NCI-H1436 (cell line): ENCODE measurements at regions not wholly inside any gene's neighbourhood (a gene's known extent, or its start where the extent isn't known, plus 50 kb on each side); places are given as distances from the start of the nearest gene placed in this dataset.
"Not testable (repeated sequence)": the region's sequence is repeated elsewhere in the genome, so short reads cannot be mapped to it uniquely, and the experiment has no call there.

Experiments
- DNase-seq: peaks from one replicate; lab custom pipeline; 2025; lab: John Stamatoyannopoulos, UW

DNA sequence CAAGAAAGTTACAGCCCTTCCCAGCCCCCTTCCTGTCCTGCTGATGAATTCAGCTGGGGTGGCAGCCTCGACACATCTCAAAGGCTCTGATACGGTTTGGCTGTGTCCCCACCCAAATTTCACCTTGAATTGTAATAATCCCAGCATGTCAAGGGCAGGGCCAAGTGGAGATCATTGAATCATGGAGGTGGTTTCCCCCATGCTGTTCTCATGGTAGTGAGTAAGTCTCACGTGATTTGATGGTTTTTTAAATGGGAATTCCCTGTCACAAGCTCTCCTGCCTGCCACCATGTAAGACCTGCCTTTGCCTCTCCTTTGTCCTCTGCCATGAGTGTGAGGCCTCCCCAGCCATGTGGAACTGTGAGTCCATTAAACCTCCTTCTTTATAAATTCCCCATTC, 163.2 kb upstream of the FOXF1 start:
- DNase-seq = no peak

DNA sequence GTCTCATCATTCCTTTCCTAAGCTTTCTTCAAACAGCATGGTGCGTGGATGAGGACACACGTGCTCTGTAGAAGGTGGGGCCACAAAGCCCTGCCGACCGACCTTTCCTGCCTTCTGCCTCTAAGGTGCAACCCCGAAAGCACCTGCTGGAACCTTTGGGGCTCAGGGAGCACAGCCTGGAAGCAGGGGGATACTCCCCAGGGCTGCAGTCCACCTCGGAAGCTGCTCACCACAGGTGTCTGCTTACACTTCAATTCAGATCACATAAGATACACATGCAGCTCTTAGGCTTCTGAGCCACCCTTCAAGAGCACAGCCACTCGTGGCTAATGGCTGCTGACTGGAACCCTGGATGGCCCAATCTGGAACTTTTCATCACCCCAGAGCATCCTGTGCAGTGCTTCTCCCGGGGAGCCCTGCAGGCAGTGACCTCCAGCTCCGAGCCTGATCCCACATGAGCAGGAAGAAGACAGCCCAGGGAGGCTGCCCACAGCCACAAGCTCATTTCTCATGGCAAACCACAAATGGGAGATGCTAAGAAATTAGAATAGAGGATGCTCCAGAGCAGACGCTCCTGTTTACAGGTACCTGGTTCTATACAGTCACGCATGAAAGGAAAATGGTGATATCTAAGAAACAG, 162.3 kb upstream of the FOXF1 start:
- DNase-seq = no peak

DNA sequence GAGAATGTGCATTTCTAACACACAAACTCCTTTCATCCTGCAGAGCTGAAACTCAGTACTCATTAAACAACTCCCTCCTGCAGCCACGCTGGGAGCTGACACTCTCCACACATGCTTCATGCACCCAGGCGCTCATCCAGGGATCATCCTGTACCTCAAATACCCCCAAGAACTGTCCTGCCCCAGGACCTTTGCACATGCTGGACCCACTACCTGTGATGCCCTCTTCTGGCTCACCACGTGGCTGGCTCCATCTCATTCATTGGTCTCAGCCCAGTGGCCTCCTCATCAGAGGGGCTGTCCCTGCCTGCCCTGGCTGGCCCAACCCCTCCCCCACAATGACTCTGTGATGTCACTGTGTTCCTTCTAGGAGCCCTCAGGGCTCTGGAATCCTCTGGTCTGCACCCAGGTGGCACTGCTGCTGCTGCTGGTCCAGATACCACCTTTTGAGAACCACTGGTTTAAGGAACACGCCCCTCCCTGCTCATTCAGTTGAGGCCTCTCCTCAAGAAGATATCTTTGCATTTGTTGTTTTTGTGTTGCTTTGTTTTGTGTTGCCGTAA, 160.9 kb upstream of the FOXF1 start:
- no peak for DNase-seq

DNA sequence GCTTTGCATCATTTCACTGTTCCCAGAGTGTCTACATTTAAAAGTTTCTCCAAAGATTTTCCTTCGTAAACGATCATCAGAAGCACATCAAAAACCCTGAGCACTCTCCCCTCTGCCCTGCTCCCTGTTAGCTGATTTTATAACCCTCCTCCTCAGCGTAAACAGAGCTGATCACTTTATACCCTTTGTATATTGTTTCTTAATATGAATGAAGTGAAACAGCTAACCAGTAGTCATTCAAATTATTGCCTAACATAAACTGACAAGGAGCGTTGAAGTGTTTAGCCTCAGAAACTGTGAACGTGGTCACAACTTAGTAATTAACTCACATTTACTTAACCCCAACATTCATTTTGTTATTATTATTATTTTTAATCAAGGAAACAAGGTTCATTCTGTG, 160.0 kb upstream of the FOXF1 start:
- DNase-seq = no peak

- DNase-seq = no peak
These were observed 159.1 kb upstream of the FOXF1 start for GRCh38 chr16:86351041-86351784.

DNA sequence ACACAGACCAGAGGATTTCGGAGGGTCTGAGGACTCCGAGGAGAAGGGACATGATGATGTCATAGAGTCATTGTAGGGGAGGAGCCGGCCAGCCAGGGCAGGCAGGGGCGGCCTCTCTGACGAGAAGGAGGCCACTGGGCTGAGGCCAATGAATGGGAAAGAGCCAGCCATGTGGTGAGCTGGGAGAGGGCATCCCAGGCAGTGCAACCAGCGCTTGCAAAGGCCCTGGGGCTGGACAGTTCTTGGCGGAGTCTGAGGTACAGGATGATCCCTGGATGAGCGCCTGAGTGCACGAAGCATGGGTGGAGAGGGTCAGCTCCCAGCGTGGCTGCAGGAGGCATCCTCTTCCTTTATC, 158.6 kb upstream of the FOXF1 start:
- not testable (repeated sequence) for DNase-seq

DNA sequence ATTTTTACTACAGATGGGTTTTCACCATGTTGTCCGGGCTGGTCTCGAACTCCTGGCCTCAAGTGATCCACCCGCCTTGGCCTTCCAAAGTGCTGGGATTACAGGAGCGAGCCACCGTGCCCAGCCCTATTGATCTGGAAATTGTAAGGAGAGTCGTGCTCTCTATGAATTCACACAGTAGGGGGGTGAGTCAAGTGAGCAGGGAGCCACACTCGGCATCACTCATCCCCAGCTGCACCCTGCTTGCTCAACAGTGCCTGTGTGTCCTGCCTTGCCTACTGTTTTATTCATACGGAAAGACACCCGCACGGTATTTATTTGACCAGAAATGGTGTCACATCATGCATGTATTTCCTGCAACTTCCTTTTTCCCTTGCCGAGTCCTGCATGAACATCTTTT, 157.2 kb upstream of the FOXF1 start:
- DNase-seq = no peak

DNA sequence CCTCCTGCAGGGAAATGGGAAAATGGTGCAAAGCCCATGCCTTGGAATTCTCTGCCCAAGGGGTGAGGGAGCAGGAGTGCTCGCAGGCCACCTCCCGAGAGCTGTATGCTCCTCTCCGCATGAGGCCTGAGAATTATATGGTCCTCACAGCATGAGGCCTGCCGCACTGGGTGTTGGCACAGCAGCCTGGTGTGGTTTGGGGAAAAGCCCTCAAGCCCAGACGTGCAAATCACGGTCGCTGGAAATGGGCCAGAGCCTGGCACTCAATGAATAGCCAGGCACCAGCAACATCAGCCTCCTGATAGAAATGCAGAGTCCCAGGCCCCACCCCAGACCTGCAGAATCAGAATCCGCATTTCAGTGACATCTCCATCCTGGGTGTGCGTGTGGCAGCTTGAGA, 156.4 kb upstream of the FOXF1 start:
- DNase-seq = no peak

GRCh38 chr16:86354641-86355513, 155.4 kb upstream of the FOXF1 start:
- DNase-seq = no peak

- no peak for DNase-seq
These were observed 154.8 kb upstream of the FOXF1 start for GRCh38 chr16:86355531-86355930.

- no peak for DNase-seq
These were observed 154.4 kb upstream of the FOXF1 start for GRCh38 chr16:86355951-86356350.

- no peak for DNase-seq
These were observed 153.5 kb upstream of the FOXF1 start for GRCh38 chr16:86356804-86357203.

GRCh38 chr16:86357303-86357702, 153.0 kb upstream of the FOXF1 start:
- DNase-seq = no peak

- no peak for DNase-seq
These were observed 152.4 kb upstream of the FOXF1 start for GRCh38 chr16:86357950-86358349.

DNA sequence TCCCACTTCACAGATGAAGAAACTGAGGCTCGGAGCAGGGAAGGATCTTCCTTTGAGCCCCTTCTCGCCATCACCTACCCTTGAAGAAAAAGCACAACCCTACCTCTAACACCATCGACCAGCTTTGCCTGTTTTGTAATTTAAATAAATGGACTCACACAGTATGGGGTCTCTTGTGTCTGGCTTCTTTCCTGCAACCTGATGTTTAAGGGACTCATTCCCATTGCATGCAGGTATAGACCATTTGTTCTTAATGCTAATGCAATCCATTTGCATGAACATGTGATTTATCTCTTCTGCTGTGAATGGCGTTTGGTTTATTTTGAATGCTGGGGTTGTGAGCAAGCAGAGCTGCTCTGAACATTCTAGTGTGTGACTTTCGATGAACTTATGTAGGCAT, 150.8 kb upstream of the FOXF1 start:
- DNase-seq = no peak

DNA sequence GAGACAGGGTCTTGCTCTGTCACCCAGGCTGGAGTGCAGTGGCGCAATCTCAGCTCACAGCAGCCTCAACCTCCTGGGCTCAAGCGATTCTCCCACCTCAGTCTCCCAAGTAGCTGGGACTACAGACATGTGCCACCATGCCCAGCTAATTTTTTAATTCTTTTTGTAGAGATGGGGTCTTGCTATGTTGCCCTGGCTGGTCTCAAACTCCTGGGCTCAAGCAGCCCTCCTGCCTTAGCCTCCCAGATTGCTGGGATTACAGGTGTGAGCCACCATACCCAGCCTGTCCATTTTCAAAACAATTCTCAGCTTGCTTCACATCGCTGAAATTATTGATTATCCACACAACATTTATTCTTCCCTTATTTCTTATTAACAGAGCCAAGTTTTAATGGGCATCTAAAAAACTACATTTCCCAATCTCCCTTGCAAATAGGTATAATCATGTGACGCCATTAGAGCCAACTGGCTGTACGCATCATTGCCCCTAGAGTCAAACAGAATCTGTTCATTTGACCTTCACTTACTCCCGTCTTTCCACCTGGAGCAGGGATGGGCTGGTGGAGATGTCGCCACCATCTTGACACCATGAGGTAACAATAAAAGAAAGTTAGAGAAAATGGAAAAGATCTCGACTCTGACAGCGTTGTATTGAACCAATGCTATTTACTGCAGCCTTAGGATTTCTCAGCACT, 148.0 kb upstream of the FOXF1 start:
- no peak for DNase-seq

DNA sequence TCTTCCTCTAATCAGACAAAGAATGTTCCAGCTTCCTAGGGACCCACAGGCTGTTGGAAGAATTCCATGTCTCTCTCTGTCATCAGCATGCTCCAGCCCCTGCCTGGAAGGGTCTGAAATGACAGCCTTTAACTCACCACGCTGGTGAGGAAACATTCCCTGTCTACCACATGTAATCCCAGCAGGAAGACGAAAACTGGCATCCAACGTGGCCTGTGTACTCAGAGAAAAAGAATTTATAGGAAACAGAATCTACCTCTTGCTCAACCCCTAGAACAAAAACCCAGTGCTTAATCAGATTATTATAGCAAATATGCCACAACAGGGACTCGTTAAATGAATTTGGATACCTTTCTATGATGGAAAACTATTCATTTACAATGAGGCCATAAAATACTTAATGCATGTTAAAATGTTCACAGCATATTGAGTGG, 147.3 kb upstream of the FOXF1 start:
- no peak for DNase-seq

DNA sequence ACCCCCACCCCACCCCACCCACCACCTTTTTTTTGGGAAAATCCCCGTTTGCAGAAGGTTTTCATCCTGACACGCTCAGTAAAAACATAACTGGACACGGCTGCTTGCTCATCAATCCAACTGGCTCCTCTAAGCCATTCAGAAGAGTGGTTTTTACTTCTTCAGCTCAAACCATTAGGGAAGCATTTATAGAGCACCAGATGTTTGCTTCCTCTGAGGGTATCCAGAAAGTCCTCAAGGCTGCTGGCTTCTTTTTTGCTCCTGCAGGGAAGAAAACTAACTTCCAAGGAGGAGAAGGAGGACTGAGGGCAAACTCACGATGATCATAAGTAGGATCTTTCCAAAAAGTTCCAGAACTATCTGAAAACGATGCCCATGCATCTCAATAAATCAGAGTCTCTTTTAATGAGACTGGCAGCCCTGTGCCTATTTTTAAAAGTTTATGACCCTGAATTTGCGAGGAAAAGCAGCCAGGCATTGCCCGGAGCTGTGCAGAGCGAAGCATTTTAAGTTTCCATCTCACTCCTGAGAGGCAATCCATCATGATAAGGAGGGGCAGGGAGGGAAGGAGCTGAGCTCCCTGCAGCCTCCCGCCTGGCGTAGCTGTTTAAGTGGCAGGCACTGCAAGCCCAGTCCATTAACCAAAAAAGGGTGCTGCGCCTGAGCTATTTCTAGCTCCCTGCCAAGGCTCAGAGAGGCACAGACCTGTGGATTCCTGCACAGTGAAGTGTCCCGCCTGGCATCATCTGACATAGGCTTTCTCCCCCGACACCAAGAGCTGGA, 146.3 kb upstream of the FOXF1 start:
- DNase-seq = no peak

- DNase-seq = no peak
These were observed 145.5 kb upstream of the FOXF1 start for GRCh38 chr16:86364653-86365380.

- no peak for DNase-seq
These were observed 144.6 kb upstream of the FOXF1 start for GRCh38 chr16:86365513-86366273.
